HG03108 (cell line): ENCODE measurements at regions not wholly inside any gene's neighbourhood (a gene's known extent, or its start where the extent isn't known, plus 50 kb on each side); places are given as distances from the start of the nearest gene placed in this dataset.

Source experiments
- ATAC-seq: cut with Tn5 transposase; IDR thresholded peaks from one replicate; pipeline ENCODE4 v1.9.1; 2021; ENCODE audit warnings: moderate library complexity; ENCODE audit not compliant: unreplicated experiment

DNA sequence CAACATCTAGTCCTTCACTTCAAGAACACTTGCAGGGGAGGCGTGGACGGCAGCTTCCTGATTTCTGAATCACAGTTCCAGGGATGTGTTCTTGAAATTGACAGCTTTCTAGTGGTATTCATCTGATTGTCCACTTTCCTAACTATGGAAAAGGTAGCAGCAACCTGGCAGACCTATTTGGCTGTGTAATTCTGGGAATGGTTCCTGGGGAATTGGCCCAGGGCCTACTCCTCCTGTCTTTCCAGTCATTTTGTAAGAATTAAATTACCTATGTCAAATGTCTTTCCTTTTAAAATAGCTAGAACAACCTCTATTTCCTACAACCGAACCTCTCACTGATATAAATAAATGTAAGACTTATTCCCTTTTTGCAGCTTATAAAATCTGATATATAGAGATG is 85.5 kb upstream of the RSPO3 start:
- no peak for ATAC-seq

- no peak for ATAC-seq
Measured at GRCh38 chr6:127051571-127052260, 66.8 kb upstream of the RSPO3 start.

DNA sequence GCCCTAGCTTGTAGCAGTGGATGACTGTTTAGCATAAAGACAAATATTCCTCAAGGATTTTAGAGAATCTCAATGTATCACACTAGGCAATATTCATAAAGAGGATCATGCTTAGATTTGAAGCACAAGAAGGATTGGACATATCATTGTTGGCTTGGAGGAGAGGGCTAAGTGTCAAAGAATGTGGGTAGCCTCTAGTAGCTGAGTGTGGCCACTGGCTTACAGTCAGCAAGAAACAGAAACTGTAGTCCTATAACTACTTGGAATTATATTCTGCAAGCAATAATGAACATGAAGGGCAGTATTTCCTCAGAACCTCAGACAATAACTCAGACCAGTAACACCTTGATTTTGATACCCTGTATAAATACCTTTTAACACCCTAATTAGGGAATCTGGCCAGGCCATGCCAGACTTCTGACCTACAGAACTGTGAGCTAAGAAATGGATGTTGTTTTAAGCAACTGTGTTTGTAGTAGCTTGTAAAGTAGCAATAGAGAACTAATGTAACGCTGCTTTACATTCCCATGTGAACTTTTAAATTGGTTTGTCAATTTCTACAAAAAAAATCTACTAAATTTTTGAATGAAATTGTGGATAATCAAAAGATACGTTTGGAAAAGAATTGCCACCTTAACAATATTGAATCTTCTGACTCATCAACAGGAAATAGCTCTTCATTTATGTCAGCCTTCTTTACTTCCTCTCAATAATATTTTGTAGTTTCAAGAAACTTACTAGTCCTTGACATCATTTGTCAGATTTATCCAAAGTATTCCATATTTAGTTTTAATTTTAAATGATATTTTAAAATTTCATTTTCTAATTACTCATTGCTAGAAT is 65.2 kb upstream of the RSPO3 start:
- ATAC-seq, result no peak

- ATAC-seq, result no peak
Measured at GRCh38 chr6:127053875-127054235, 64.6 kb upstream of the RSPO3 start.

DNA sequence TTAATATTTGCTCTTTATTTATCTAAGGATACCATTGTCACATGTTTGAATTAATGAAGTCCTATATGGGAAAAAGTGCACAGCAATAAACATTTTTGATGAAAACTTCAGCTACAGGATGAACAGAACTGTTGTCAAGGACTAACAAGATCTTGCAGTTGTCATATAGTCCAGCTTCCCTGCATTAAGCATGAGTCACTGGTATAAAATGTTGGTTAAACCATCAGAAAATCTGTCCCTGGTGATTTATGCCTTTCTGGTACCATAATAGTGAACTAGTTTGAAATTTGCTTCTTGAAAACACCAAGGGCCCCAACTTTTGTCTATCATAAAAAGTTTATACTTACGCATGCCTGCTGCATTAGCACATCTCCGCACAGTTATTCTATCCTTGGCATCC is 60.4 kb upstream of the RSPO3 start:
- no peak for ATAC-seq

DNA sequence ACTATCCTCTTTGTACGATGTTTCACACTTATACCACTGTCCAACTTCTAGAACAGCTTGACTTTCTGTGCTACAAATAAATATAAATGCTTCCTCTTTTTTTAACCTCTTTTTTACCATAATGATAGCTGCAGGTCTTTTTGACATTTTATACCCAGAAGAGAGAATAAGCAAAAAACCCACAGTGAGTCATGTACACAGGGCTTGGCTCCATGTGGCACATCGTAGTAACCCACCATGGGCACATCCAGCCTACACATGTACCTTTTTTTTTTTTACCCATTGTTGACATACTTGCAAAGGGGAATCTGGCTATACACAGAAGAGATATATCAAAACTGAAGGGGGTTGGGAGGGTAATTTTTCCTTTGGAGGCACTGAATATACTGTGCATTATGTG is 59.5 kb upstream of the RSPO3 start:
- ATAC-seq, result no peak
